GM23338 (cell line): ENCODE measurements at regions not wholly inside any gene's neighbourhood (a gene's known extent, or its start where the extent isn't known, plus 50 kb on each side); places are given as distances from the start of the nearest gene placed in this dataset.

ENCODE experiments used
- ATAC-seq: fragments of 200-7000 bp; cut with Tn5 transposase; 3 replicates; pipeline ENCODE4 v1.9.1; 2020
- DNase-seq: peaks from one replicate; pipeline ENCODE4 v3.0.0-alpha.2; 2015; ENCODE audit warnings: low spot score
- H2AFZ ChIP-seq: fragments of 200-600 bp; sonication (generic); 2 replicates; pipeline ENCODE4 v1.8.0; 2016; ENCODE audit warnings: antibody characterized with exemption, mild to moderate bottlenecking, moderate library complexity
- H3F3A ChIP-seq: fragments of 200-600 bp; sonication (generic); replicated peaks from 2 replicates; pipeline ENCODE4 v1.8.0; 2017; ENCODE audit warnings: antibody characterized with exemption, mixed run types, low read depth
- H3K27ac ChIP-seq: fragments of 200-600 bp; sonication (generic); 2 replicates; pipeline ENCODE4 v1.6.1; 2016; ENCODE audit warnings: low read depth
- H3K27me3 ChIP-seq: fragments of 200-600 bp; sonication (generic); 2 replicates; pipeline ENCODE4 v1.8.0; 2016; ENCODE audit warnings: mild to moderate bottlenecking, mixed run types, moderate library complexity; ENCODE audit not compliant: insufficient read depth
- H3K36me3 ChIP-seq: fragments of 200-600 bp; sonication (generic); 2 replicates; pipeline ENCODE4 v1.8.0; 2016; ENCODE audit warnings: mild to moderate bottlenecking; ENCODE audit not compliant: insufficient read depth
- H3K4me1 ChIP-seq: fragments of 200-600 bp; sonication (generic); 2 replicates; pipeline ENCODE4 v1.8.0; 2016; ENCODE audit warnings: mild to moderate bottlenecking, moderate library complexity; ENCODE audit not compliant: insufficient read depth
- H3K4me2 ChIP-seq: fragments of 200-600 bp; sonication (generic); 2 replicates; pipeline ENCODE4 v1.7.1; 2017; ENCODE audit warnings: mixed run types
- H3K4me3 ChIP-seq: fragments of 200-600 bp; sonication (generic); 2 replicates; pipeline ENCODE4 v1.6.1; 2016; ENCODE audit warnings: mixed run types
- H3K79me2 ChIP-seq: fragments of 200-600 bp; sonication (generic); replicated peaks from 2 replicates; pipeline ENCODE4 v1.8.0; 2017; ENCODE audit warnings: mild to moderate bottlenecking; ENCODE audit not compliant: insufficient read depth
- H3K9me2 ChIP-seq: fragments of 200-600 bp; sonication (generic); 2 replicates; pipeline ENCODE4 v1.8.0; 2017; ENCODE audit not compliant: insufficient read depth
- H4K20me1 ChIP-seq: fragments of 200-600 bp; sonication (generic); replicated peaks from 2 replicates; pipeline ENCODE4 v1.8.0; 2017; ENCODE audit warnings: mild to moderate bottlenecking; ENCODE audit not compliant: insufficient read depth
- H3K27ac Mint-ChIP-seq: 2 replicates; pipeline ENCODE4 v1.8.0; 2020; ENCODE audit warnings: inconsistent platforms, mild to moderate bottlenecking, moderate library complexity, mixed read lengths
- H3K27me3 Mint-ChIP-seq: 3 replicates; pipeline ENCODE4 v1.8.0; 2022; ENCODE audit warnings: low read depth, mild to moderate bottlenecking, moderate library complexity, mixed read lengths, inconsistent platforms; ENCODE audit not compliant: insufficient read depth, poor library complexity
- H3K36me3 Mint-ChIP-seq: 3 replicates; pipeline ENCODE4 v1.8.0; 2021; ENCODE audit warnings: low read depth, mild to moderate bottlenecking, inconsistent platforms, moderate library complexity, mixed read lengths
- H3K4me1 Mint-ChIP-seq: 3 replicates; pipeline ENCODE4 v1.8.0; 2020; ENCODE audit warnings: mild to moderate bottlenecking, inconsistent platforms, mixed read lengths
- H3K4me3 Mint-ChIP-seq: 3 replicates; pipeline ENCODE4 v1.8.0; 2021; ENCODE audit warnings: moderate library complexity, mild to moderate bottlenecking, inconsistent platforms, mixed read lengths
- H3K9me3 Mint-ChIP-seq: 3 replicates; pipeline ENCODE4 v1.8.0; 2020; ENCODE audit warnings: moderate library complexity, mild to moderate bottlenecking, inconsistent platforms, mixed read lengths
- CREB1 ChIP-seq: fragments of 250-450 bp; sonication (Bioruptor Pico); IDR thresholded peaks from 2 replicates; pipeline ENCODE4 v1.5.0; 2020; ENCODE audit warnings: low read depth, mild to moderate bottlenecking, moderate library complexity
- ETS1 ChIP-seq: IDR thresholded peaks from 2 replicates; pipeline ENCODE4 v1.6.1; 2016; ENCODE audit warnings: antibody characterized with exemption
- EZH2 ChIP-seq: fragments of 200-600 bp; sonication (generic); IDR thresholded peaks from one replicate; pipeline ENCODE4 v1.8.0; 2017; ENCODE audit warnings: antibody characterized with exemption, mild to moderate bottlenecking, low read depth; ENCODE audit not compliant: unreplicated experiment
- EZH2phosphoT487 ChIP-seq: fragments of 200-600 bp; sonication (generic); IDR thresholded peaks from one replicate; pipeline ENCODE4 v1.8.1; 2018; ENCODE audit warnings: antibody characterized with exemption; ENCODE audit not compliant: unreplicated experiment
- NANOG ChIP-seq: IDR thresholded peaks from 2 replicates; pipeline ENCODE4 v1.6.1; 2016; ENCODE audit warnings: antibody characterized with exemption, borderline replicate concordance
- STAT1 ChIP-seq: IDR thresholded peaks from one replicate; pipeline ENCODE4 v1.6.1; 2016; ENCODE audit warnings: antibody characterized with exemption; ENCODE audit not compliant: unreplicated experiment
- ZNF114 ChIP-seq: fragments of 250-450 bp; sonication (Bioruptor Pico); IDR thresholded peaks from 2 replicates; pipeline ENCODE4 v1.5.0; 2020; ENCODE audit warnings: mild to moderate bottlenecking, moderate library complexity
- ZNF331 ChIP-seq: fragments of 250-450 bp; sonication (Bioruptor Pico); IDR thresholded peaks from 2 replicates; pipeline ENCODE4 v1.5.0; 2020; ENCODE audit warnings: low read depth, mild to moderate bottlenecking, moderate library complexity
- TF ChIP-seq, protein P1 (sequence below), 2 experiments: fragments of 200-600 bp in 1 of 2; sonication (generic) in 1 of 2; conservative IDR thresholded peaks; 2 replicates each; pipeline versions ENCODE4 v1.5.1 to v1.6.1; 2016 to 2017; ENCODE audit warnings: antibody characterized with exemption in 2 of 2, low read depth in 2 of 2, mild to moderate bottlenecking in 2 of 2, moderate library complexity in 1 of 2
- TF ChIP-seq, protein P2 (sequence below): fragments of 250-450 bp; sonication (Bioruptor Pico); IDR thresholded peaks from 2 replicates; pipeline ENCODE4 v1.5.0; 2020; ENCODE audit warnings: mild to moderate bottlenecking, moderate library complexity

GRCh38 chr10:128646956-128647355, 520.7 kb upstream of the MKI67 start (continued):
- TF ChIP-seq, protein P1, sequence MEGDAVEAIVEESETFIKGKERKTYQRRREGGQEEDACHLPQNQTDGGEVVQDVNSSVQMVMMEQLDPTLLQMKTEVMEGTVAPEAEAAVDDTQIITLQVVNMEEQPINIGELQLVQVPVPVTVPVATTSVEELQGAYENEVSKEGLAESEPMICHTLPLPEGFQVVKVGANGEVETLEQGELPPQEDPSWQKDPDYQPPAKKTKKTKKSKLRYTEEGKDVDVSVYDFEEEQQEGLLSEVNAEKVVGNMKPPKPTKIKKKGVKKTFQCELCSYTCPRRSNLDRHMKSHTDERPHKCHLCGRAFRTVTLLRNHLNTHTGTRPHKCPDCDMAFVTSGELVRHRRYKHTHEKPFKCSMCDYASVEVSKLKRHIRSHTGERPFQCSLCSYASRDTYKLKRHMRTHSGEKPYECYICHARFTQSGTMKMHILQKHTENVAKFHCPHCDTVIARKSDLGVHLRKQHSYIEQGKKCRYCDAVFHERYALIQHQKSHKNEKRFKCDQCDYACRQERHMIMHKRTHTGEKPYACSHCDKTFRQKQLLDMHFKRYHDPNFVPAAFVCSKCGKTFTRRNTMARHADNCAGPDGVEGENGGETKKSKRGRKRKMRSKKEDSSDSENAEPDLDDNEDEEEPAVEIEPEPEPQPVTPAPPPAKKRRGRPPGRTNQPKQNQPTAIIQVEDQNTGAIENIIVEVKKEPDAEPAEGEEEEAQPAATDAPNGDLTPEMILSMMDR (conservative IDR thresholded peaks at IDR 0.05; ENCODE audit: low read depth in 2 of 2): no peak

DNA sequence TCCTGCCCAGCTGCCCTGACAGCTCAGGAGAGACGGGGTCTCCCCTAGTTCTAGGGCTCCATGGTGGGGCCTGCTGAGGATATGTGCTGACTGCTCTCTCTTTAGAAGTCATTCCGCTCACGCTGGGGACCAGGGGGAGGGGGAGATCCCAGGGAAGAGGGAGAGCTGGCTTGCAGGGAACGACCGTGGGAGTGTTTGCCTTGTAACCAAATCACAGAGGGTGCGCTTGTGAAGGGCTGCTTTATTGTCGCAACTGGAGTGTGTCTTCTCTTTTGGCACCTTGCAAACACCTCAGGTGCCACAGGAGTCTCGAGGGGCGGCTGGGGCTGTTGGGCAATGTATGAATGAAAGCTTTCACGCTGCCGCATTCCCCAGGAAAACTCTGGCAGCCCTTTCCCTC, 531.3 kb upstream of the MKI67 start:
- Histone ChIP-seq H4K20me1 (no peaks in the 10 kb centered on the region), H3K36me3 (no peaks in the 10 kb centered on the region), H3K79me2 (no peaks in the 10 kb centered on the region), H3K4me1 (no peaks in the 10 kb centered on the region), H3K4me2 (no peak overlapping the region), H3F3A (no peaks in the 10 kb centered on the region), H3K9me2 (0 out of 2 replicates have a peak, but pooled peaks cover 4% of the 10 kb centered on the region), H2AFZ (0 out of 2 replicates have a peak overlapping the region, but pooled peaks have one; percentile 43), H3K27me3 (no peaks in the 10 kb centered on the region), H3K4me3 (no peak overlapping the region), H3K27ac (no peak overlapping the region)
- DNase-seq: no peak
- no peak overlapping the region for H3K4me3 Mint-ChIP-seq
- H3K36me3 Mint-ChIP-seq: no peaks in the 10 kb centered on the region
- peak; percentile 53 for ATAC-seq
- peaks cover 2% of the 10 kb centered on the region for H3K27me3 Mint-ChIP-seq
- no peaks in the 10 kb centered on the region for H3K4me1 Mint-ChIP-seq
- no peak overlapping the region; the same call in 1 of the 2 replicates for H3K27ac Mint-ChIP-seq
- H3K9me3 Mint-ChIP-seq: no peaks in the 10 kb centered on the region; the same call in 2 of the 3 replicates
- TF ChIP-seq CREB1 (CRISPR knock-in tag) (no peak), NANOG (no peak), EZH2 (no peak), ZNF331 (CRISPR knock-in tag) (no peak), STAT1 (no peak), EZH2phosphoT487 (no peak), ZNF114 (no peak), ETS1 (no peak)
- TF ChIP-seq, protein P2, sequence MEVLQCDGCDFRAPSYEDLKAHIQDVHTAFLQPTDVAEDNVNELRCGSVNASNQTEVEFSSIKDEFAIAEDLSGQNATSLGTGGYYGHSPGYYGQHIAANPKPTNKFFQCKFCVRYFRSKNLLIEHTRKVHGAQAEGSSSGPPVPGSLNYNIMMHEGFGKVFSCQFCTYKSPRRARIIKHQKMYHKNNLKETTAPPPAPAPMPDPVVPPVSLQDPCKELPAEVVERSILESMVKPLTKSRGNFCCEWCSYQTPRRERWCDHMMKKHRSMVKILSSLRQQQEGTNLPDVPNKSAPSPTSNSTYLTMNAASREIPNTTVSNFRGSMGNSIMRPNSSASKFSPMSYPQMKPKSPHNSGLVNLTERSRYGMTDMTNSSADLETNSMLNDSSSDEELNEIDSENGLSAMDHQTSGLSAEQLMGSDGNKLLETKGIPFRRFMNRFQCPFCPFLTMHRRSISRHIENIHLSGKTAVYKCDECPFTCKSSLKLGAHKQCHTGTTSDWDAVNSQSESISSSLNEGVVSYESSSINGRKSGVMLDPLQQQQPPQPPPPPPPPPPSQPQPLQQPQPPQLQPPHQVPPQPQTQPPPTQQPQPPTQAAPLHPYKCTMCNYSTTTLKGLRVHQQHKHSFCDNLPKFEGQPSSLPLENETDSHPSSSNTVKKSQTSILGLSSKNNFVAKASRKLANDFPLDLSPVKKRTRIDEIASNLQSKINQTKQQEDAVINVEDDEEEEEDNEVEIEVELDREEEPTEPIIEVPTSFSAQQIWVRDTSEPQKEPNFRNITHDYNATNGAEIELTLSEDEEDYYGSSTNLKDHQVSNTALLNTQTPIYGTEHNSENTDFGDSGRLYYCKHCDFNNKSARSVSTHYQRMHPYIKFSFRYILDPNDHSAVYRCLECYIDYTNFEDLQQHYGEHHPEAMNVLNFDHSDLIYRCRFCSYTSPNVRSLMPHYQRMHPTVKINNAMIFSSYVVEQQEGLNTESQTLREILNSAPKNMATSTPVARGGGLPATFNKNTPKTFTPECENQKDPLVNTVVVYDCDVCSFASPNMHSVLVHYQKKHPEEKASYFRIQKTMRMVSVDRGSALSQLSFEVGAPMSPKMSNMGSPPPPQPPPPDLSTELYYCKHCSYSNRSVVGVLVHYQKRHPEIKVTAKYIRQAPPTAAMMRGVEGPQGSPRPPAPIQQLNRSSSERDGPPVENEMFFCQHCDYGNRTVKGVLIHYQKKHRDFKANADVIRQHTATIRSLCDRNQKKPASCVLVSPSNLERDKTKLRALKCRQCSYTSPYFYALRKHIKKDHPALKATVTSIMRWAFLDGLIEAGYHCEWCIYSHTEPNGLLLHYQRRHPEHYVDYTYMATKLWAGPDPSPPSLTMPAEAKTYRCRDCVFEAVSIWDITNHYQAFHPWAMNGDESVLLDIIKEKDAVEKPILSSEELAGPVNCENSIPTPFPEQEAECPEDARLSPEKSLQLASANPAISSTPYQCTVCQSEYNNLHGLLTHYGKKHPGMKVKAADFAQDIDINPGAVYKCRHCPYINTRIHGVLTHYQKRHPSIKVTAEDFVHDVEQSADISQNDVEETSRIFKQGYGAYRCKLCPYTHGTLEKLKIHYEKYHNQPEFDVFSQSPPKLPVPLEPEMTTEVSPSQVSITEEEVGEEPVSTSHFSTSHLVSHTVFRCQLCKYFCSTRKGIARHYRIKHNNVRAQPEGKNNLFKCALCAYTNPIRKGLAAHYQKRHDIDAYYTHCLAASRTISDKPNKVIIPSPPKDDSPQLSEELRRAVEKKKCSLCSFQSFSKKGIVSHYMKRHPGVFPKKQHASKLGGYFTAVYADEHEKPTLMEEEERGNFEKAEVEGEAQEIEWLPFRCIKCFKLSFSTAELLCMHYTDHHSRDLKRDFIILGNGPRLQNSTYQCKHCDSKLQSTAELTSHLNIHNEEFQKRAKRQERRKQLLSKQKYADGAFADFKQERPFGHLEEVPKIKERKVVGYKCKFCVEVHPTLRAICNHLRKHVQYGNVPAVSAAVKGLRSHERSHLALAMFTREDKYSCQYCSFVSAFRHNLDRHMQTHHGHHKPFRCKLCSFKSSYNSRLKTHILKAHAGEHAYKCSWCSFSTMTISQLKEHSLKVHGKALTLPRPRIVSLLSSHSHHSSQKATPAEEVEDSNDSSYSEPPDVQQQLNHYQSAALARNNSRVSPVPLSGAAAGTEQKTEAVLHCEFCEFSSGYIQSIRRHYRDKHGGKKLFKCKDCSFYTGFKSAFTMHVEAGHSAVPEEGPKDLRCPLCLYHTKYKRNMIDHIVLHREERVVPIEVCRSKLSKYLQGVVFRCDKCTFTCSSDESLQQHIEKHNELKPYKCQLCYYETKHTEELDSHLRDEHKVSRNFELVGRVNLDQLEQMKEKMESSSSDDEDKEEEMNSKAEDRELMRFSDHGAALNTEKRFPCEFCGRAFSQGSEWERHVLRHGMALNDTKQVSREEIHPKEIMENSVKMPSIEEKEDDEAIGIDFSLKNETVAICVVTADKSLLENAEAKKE (CRISPR knock-in tag): no peak
